ENCODE measurements at regions not wholly inside any gene's neighbourhood (a gene's known extent, or its start where the extent isn't known, plus 50 kb on each side); places are given as distances from the start of the nearest gene placed in this dataset.

DNA sequence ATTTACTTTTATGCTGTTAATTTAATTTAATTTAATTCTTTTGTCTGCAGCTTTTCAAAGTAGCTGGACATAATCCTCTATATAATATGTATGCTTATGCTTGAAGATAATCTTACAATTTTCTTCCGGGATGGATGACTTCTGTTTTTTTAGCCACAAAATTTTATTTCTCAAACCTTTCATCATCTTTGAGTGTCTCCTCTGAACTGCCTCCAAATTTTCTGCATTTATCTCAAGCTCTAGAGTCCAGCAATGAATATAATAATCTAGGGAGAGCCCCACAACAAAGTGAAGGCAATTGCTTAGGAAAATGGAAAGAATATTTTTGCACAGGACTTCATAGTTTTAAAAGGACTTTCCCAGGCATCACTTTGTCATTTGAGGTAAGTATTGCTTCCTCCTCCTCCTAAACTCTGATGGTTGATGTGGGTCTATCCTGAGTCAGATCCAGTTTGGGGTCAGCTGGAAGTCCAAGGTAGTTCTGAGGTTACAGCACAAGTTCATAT, 53.7 kb upstream of the FAM3C start:
- H3K36me3 ChIP-seq = no peaks in the 10 kb centered on the region
- DNase-seq (ENCODE audit: low spot score in 2 of 2) = no peak
- no peak overlapping the region for H3K4me3 ChIP-seq
- no peaks in the 10 kb centered on the region for H3K27me3 ChIP-seq
- intact Hi-C loops (cut with DNase I; ENCODE audit: low total_unique reads) = no loop called here
- no peak for TF ChIP-seq POLR2A (IDR thresholded peaks at IDR 0.05)
- TF ChIP-seq, protein P1, sequence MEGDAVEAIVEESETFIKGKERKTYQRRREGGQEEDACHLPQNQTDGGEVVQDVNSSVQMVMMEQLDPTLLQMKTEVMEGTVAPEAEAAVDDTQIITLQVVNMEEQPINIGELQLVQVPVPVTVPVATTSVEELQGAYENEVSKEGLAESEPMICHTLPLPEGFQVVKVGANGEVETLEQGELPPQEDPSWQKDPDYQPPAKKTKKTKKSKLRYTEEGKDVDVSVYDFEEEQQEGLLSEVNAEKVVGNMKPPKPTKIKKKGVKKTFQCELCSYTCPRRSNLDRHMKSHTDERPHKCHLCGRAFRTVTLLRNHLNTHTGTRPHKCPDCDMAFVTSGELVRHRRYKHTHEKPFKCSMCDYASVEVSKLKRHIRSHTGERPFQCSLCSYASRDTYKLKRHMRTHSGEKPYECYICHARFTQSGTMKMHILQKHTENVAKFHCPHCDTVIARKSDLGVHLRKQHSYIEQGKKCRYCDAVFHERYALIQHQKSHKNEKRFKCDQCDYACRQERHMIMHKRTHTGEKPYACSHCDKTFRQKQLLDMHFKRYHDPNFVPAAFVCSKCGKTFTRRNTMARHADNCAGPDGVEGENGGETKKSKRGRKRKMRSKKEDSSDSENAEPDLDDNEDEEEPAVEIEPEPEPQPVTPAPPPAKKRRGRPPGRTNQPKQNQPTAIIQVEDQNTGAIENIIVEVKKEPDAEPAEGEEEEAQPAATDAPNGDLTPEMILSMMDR (IDR thresholded peaks at IDR 0.05) = no peak
- TF ChIP-seq POLR2AphosphoS5 (IDR thresholded peaks at IDR 0.05) = no peak
- H3K9me3 ChIP-seq = no peaks in the 10 kb centered on the region
- no peak overlapping the region for H3K27ac ChIP-seq
- H3K4me1 ChIP-seq = no peaks in the 10 kb centered on the region

DNA sequence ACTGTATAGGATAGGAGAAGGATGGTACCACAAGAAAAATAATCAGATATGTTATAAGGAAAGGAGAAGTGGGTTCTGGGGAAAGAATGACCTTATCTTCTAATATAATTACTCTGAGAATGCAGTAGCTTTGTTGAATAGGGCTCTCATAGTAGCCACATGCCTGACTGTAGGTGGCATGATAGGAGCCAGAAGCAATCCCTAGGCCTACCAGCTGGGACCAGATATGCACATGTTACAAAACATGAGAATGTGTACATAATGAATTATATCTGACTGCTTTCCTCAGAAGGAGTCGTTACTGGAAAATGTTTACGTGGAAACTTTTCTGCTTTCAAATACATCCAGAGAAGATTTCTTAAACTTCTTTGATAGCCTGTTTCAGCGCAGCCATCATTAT, 53.2 kb upstream of the FAM3C start:
- H3K4me3 ChIP-seq = no peak overlapping the region
- no peaks in the 10 kb centered on the region for H3K9me3 ChIP-seq
- no peaks in the 10 kb centered on the region for H3K36me3 ChIP-seq
- intact Hi-C loops (cut with DNase I; ENCODE audit: low total_unique reads) = no loop called here
- no peak for DNase-seq (ENCODE audit: low spot score in 2 of 2)
- TF ChIP-seq POLR2A (IDR thresholded peaks at IDR 0.05) = no peak
- TF ChIP-seq POLR2AphosphoS5 (IDR thresholded peaks at IDR 0.05) = no peak
- TF ChIP-seq, protein P1 (IDR thresholded peaks at IDR 0.05) = no peak
- no peak overlapping the region for H3K27ac ChIP-seq
- no peaks in the 10 kb centered on the region for H3K4me1 ChIP-seq
- H3K27me3 ChIP-seq = no peaks in the 10 kb centered on the region

DNA sequence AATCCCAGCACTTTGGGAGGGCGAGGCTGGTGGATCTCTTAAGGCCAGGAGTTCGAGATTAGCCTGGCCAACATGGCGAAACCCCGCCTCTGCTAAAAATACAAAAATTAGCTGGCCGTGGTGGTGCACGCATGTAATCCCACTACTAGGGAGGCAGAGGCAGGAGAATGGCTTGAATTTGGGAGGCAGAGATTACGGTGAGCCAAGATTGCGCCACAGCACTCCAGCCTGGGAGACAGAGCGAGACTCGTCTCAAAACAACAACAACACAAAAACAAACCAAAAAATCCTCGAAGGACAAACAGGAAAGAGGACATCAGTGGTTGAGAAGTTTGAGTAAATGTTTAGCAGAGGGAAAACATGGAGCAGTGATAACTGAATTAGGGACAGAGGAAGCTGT, 52.3 kb upstream of the FAM3C start:
- Histone ChIP-seq H3K27me3 (no peaks in the 10 kb centered on the region), H3K4me1 (no peaks in the 10 kb centered on the region), H3K36me3 (no peaks in the 10 kb centered on the region), H3K27ac (peak overlapping the region in 1 of 2 donors; percentile 45), H3K4me3 (no peak overlapping the region), H3K9me3 (no peaks in the 10 kb centered on the region)
- intact Hi-C loops (cut with DNase I; ENCODE audit: low total_unique reads) = no loop called here
- DNase-seq (ENCODE audit: low spot score in 2 of 2) = no peak
- no peak for TF ChIP-seq POLR2A (IDR thresholded peaks at IDR 0.05)
- TF ChIP-seq POLR2AphosphoS5 (IDR thresholded peaks at IDR 0.05) = no peak
- TF ChIP-seq, protein P1 (IDR thresholded peaks at IDR 0.05) = no peak

DNA sequence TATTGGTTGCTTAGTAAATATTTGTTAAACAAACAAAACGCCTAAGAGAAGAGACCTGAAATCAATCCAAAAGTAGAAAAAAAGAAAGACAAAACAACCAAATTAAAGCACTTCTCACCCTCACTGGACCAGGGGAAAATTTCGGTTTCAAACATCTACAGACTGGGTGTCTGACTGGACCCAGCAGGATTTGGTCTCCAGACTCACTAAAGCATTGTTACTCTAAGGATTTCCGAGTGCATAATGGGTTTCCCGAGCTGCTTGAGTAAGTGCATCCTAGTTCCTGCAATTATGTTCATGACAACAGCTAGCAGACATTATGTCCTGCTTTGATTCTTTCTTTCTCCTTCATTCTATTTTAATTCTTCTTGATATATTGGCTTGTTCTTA, 51.8 kb upstream of the FAM3C start:
- H3K27ac ChIP-seq = peak overlapping the region in 1 of 2 donors; percentile 45

DNA sequence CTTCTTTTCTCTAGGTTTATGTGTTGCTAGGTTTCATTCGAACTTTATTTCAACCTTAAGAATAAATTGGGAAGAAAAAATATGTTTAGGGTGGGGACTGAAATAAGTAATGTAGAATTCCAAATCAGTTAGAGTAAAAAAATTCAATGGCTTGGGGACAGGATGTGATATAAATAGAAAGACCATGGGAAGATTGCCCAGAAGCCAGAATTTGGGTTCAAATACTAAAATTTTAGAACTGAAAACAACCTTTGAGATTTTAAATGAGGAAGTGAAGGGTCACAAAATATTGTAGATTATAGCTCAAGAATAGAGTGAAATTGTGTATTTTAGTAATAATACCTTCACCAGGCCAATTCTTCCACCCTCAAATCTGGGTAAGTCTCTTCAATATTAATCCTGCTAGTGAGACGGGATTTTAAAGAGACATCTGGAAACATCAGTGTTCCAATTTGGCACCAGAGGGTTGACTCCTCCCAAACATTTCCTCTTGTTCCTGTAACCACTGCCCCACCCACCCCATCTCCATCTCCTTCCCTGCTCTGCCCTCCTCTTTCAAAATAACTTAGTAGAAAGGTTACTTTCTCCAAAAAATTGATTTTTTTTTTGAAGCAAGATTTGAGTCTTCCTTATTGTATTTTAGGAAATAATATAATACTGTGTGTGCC, 51.3 kb upstream of the FAM3C start:
- no peak for TF ChIP-seq POLR2AphosphoS5 (IDR thresholded peaks at IDR 0.05)
- TF ChIP-seq, protein P1 (IDR thresholded peaks at IDR 0.05) = no peak
- no peak for TF ChIP-seq POLR2A (IDR thresholded peaks at IDR 0.05)
- Histone ChIP-seq H3K36me3 (no peaks in the 10 kb centered on the region), H3K4me1 (no peaks in the 10 kb centered on the region), H3K4me3 (no peak overlapping the region), H3K27ac (no peak overlapping the region), H3K27me3 (no peaks in the 10 kb centered on the region), H3K9me3 (no peaks in the 10 kb centered on the region)
- intact Hi-C loops (cut with DNase I; ENCODE audit: low total_unique reads) = no loop called here
- no peak for DNase-seq (ENCODE audit: low spot score in 2 of 2)

More for the DNA sequence above, 51.8 kb upstream of the FAM3C start:
- Histone ChIP-seq H3K27me3 (no peaks in the 10 kb centered on the region), H3K4me3 (no peak overlapping the region), H3K9me3 (no peaks in the 10 kb centered on the region), H3K36me3 (no peaks in the 10 kb centered on the region), H3K4me1 (no peaks in the 10 kb centered on the region)
- intact Hi-C loops (cut with DNase I; ENCODE audit: low total_unique reads) = no loop called here
- DNase-seq (ENCODE audit: low spot score in 2 of 2) = no peak
- TF ChIP-seq POLR2A (IDR thresholded peaks at IDR 0.05) (no peak), POLR2AphosphoS5 (IDR thresholded peaks at IDR 0.05) (no peak)

Measured in breast epithelium (tissue), 4 donors.